ENCODE measurements at regions not wholly inside any gene's neighbourhood (a gene's known extent, or its start where the extent isn't known, plus 50 kb on each side); places are given as distances from the start of the nearest gene placed in this dataset.

DNA sequence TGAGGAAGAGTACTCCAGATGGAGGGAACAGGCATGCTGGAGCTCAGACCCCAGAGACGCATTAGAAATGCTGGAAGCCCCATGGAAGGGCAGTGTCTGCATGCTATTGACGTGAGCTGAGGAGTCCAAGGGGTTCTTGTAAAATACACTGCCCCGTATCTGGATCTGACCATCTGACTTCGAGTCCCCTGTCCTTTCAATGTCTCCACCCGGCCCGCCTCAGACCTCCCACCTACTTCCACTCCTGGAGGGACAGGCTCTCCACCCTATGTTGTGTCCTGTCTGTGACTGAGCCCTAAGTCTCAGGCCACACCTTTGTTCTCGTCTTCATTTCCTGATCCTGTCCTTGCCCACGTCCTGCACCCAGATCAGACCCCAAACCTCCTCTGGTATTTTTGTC is 496.3 kb downstream of the CDH26 start:
- WGBS (ENCODE audit: insufficient coverage): 93% methylated on average over 8 of the region's 8 CpGs

GRCh38 chr20:60455272-60455671 is 497.0 kb downstream of the CDH26 start:
- CTCF ChIA-PET: no interaction called here
- no peaks in the 10 kb centered on the region for H3K36me3 ChIP-seq (ENCODE audit: control insufficient read depth in 4 of 4, insufficient read depth in 4 of 4, low read length in 3 of 4)

More for the DNA sequence above, 496.3 kb downstream of the CDH26 start:
- no peak overlapping the region for H3K4me3 ChIP-seq (ENCODE audit: control insufficient read depth in 1 of 7, extremely low read depth in 1 of 7, insufficient read depth in 4 of 7, low read depth in 2 of 7, low read length in 6 of 7)
- H3K4me1 ChIP-seq (ENCODE audit: control extremely low read depth in 1 of 4, control insufficient read depth in 4 of 4, insufficient read depth in 4 of 4, low read length in 3 of 4): no peaks in the 10 kb centered on the region
- H3K9me3 ChIP-seq (ENCODE audit: control extremely low read depth in 1 of 5, control insufficient read depth in 4 of 5, insufficient read depth in 2 of 5, low read depth in 1 of 5, low read length in 4 of 5): peaks cover 0 to 2% (median 0%) of the 10 kb centered on the region in 5 experiments
- no peaks in the 10 kb centered on the region for H3K36me3 ChIP-seq (ENCODE audit: control insufficient read depth in 4 of 4, insufficient read depth in 4 of 4, low read length in 3 of 4)
- POLR2A ChIA-PET: no interaction called here
- CTCF ChIA-PET: interaction anchor here (1.4 kb wide), 1 partner anchor 244 kb away, joined by 5 read pairs; no protein-coding TSS in a partner anchor
- H3K27me3 ChIP-seq (replicated peaks in 2 of 5; ENCODE audit: control insufficient read depth in 4 of 5, insufficient read depth in 5 of 5, low read length in 4 of 5): peaks cover 0 to 81% (median 17%) of the 10 kb centered on the region in 5 experiments
- no peak overlapping the region for H3K27ac ChIP-seq (ENCODE audit: insufficient read depth in 1 of 2, low read depth in 1 of 2, low read length in 2 of 2, poor library complexity in 1 of 2, severe bottlenecking in 2 of 2)
- DNase-seq: no peak

DNA sequence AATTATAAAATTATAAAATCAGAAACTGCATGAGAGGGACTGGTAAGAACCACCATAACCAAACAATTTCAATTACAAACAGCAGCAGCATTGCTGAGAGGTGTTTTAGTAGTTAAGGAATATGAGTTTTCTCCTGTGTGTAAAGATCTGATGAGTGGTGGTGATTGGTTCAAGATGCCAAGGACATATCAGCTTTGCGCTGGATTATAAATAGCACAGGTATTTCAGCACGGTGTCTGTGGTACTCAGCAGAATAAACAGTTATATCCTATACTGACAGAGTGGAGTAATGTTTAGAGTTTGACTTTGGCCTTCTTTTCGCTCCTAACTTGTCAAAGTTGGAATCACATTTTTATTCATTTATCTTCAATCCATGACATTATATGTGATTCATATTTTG is 501.0 kb downstream of the CDH26 start:
- H3K9me3 ChIP-seq (ENCODE audit: control extremely low read depth in 1 of 5, control insufficient read depth in 4 of 5, insufficient read depth in 2 of 5, low read depth in 1 of 5, low read length in 4 of 5): peaks cover 0 to 15% (median 2%) of the 10 kb centered on the region in 5 experiments
- no peaks in the 10 kb centered on the region for H3K4me1 ChIP-seq (ENCODE audit: control extremely low read depth in 1 of 4, control insufficient read depth in 4 of 4, insufficient read depth in 4 of 4, low read length in 3 of 4)
- 100% methylated on average over 2 of the region's 3 CpGs for WGBS (ENCODE audit: insufficient coverage)
- H3K4me3 ChIP-seq (ENCODE audit: control insufficient read depth in 1 of 7, extremely low read depth in 1 of 7, insufficient read depth in 4 of 7, low read depth in 2 of 7, low read length in 6 of 7): no peak overlapping the region
- no peak overlapping the region for H3K27ac ChIP-seq (ENCODE audit: insufficient read depth in 1 of 2, low read depth in 1 of 2, low read length in 2 of 2, poor library complexity in 1 of 2, severe bottlenecking in 2 of 2)
- CTCF ChIA-PET: no interaction called here
- DNase-seq: no peak
- no peaks in the 10 kb centered on the region for H3K36me3 ChIP-seq (ENCODE audit: control insufficient read depth in 4 of 4, insufficient read depth in 4 of 4, low read length in 3 of 4)
- POLR2A ChIA-PET: no interaction called here
- H3K27me3 ChIP-seq (replicated peaks in 2 of 5; ENCODE audit: control insufficient read depth in 4 of 5, insufficient read depth in 5 of 5, low read length in 4 of 5): peaks cover 0 to 56% (median 13%) of the 10 kb centered on the region in 5 experiments

More at GRCh38 chr20:60455272-60455671, 497.0 kb downstream of the CDH26 start:
- POLR2A ChIA-PET: no interaction called here
- H3K4me3 ChIP-seq (ENCODE audit: control insufficient read depth in 1 of 7, extremely low read depth in 1 of 7, insufficient read depth in 4 of 7, low read depth in 2 of 7, low read length in 6 of 7): no peak overlapping the region
- H3K4me1 ChIP-seq (ENCODE audit: control extremely low read depth in 1 of 4, control insufficient read depth in 4 of 4, insufficient read depth in 4 of 4, low read length in 3 of 4): no peaks in the 10 kb centered on the region
- no peak for DNase-seq
- no peak overlapping the region for H3K27ac ChIP-seq (ENCODE audit: insufficient read depth in 1 of 2, low read depth in 1 of 2, low read length in 2 of 2, poor library complexity in 1 of 2, severe bottlenecking in 2 of 2)
- H3K27me3 ChIP-seq (replicated peaks in 2 of 5; ENCODE audit: control insufficient read depth in 4 of 5, insufficient read depth in 5 of 5, low read length in 4 of 5): peaks cover 0 to 76% (median 16%) of the 10 kb centered on the region in 5 experiments
- WGBS (ENCODE audit: insufficient coverage): 93% methylated on average over 8 of the region's 8 CpGs
- H3K9me3 ChIP-seq (ENCODE audit: control extremely low read depth in 1 of 5, control insufficient read depth in 4 of 5, insufficient read depth in 2 of 5, low read depth in 1 of 5, low read length in 4 of 5): no peaks in the 10 kb centered on the region

DNA sequence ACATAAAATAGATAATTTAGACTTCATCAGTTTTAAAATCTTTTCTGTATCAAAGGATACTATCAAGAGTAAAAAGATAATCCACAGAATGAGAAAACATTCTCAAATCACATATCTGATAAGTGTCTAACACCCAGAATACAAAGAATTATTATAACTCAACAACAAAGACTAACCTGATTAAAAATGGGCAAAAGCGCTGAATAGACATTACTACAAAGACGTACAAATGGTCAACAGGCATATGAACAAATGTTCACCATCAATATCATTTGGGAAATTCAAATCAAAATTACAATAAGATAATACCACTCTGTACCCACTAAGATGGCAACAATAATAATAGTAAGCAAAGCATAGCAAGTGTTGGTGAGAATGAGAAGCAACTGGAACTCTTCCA is 503.8 kb downstream of the CDH26 start:
- WGBS (ENCODE audit: insufficient coverage): 100% methylated on average over 2 of the region's 2 CpGs
- H3K36me3 ChIP-seq (ENCODE audit: control insufficient read depth in 4 of 4, insufficient read depth in 4 of 4, low read length in 3 of 4): no peaks in the 10 kb centered on the region
- peaks cover 0 to 15% (median 2%) of the 10 kb centered on the region in 5 experiments for H3K9me3 ChIP-seq (ENCODE audit: control extremely low read depth in 1 of 5, control insufficient read depth in 4 of 5, insufficient read depth in 2 of 5, low read depth in 1 of 5, low read length in 4 of 5)
- DNase-seq: no peak
- peaks cover 0 to 49% (median 19%) of the 10 kb centered on the region in 5 experiments for H3K27me3 ChIP-seq (replicated peaks in 2 of 5; ENCODE audit: control insufficient read depth in 4 of 5, insufficient read depth in 5 of 5, low read length in 4 of 5)
- ChIA-PET POLR2A (no interaction called here), CTCF (no interaction called here)
- H3K4me1 ChIP-seq (ENCODE audit: control extremely low read depth in 1 of 4, control insufficient read depth in 4 of 4, insufficient read depth in 4 of 4, low read length in 3 of 4): no peaks in the 10 kb centered on the region
- no peak overlapping the region for H3K4me3 ChIP-seq (ENCODE audit: control insufficient read depth in 1 of 7, extremely low read depth in 1 of 7, insufficient read depth in 4 of 7, low read depth in 2 of 7, low read length in 6 of 7)
- no peak overlapping the region for H3K27ac ChIP-seq (ENCODE audit: insufficient read depth in 1 of 2, low read depth in 1 of 2, low read length in 2 of 2, poor library complexity in 1 of 2, severe bottlenecking in 2 of 2)

- POLR2A ChIA-PET: no interaction called here
- Histone ChIP-seq H3K27me3 (replicated peaks in 2 of 5; ENCODE audit: control insufficient read depth in 4 of 5, insufficient read depth in 5 of 5, low read length in 4 of 5) (peaks cover 0 to 36% (median 16%) of the 10 kb centered on the region in 5 experiments), H3K27ac (ENCODE audit: insufficient read depth in 1 of 2, low read depth in 1 of 2, low read length in 2 of 2, poor library complexity in 1 of 2, severe bottlenecking in 2 of 2) (no peak overlapping the region), H3K4me3 (ENCODE audit: control insufficient read depth in 1 of 7, extremely low read depth in 1 of 7, insufficient read depth in 4 of 7, low read depth in 2 of 7, low read length in 6 of 7) (no peak overlapping the region), H3K4me1 (ENCODE audit: control extremely low read depth in 1 of 4, control insufficient read depth in 4 of 4, insufficient read depth in 4 of 4, low read length in 3 of 4) (no peaks in the 10 kb centered on the region), H3K9me3 (ENCODE audit: control extremely low read depth in 1 of 5, control insufficient read depth in 4 of 5, insufficient read depth in 2 of 5, low read depth in 1 of 5, low read length in 4 of 5) (peaks cover 0 to 15% (median 2%) of the 10 kb centered on the region in 5 experiments), H3K36me3 (ENCODE audit: control insufficient read depth in 4 of 4, insufficient read depth in 4 of 4, low read length in 3 of 4) (no peaks in the 10 kb centered on the region)
- WGBS (ENCODE audit: insufficient coverage): 86% methylated on average over 1 of the region's 2 CpGs
- no peak for DNase-seq
- CTCF ChIA-PET: no interaction called here
Observed at GRCh38 chr20:60463798-60464197, 505.6 kb downstream of the CDH26 start.

DNA sequence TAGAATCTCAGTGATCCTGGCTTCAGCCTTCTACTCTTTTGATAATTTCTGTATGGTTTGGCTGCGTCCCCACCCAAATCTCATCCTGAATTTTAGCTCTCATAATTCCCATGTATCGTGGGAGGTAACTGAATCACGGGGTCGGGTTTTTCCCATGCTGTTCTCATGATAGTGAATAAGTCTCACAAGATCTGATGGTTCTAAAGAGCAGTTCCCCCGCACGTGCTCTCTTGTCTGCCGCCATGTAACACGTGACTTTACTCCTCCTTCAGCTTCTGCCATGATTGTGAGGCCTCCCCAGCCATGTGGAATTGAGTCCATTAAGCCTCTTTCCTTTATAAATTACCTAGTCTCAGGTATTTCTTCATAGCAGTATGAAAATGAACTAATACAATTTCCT is 507.2 kb downstream of the CDH26 start:
- no peak for DNase-seq
- WGBS (ENCODE audit: insufficient coverage): 93% methylated on average over 7 of the region's 8 CpGs
- Histone ChIP-seq H3K27ac (ENCODE audit: insufficient read depth in 1 of 2, low read depth in 1 of 2, low read length in 2 of 2, poor library complexity in 1 of 2, severe bottlenecking in 2 of 2) (no peak overlapping the region), H3K4me1 (ENCODE audit: control extremely low read depth in 1 of 4, control insufficient read depth in 4 of 4, insufficient read depth in 4 of 4, low read length in 3 of 4) (no peaks in the 10 kb centered on the region), H3K9me3 (ENCODE audit: control extremely low read depth in 1 of 5, control insufficient read depth in 4 of 5, insufficient read depth in 2 of 5, low read depth in 1 of 5, low read length in 4 of 5) (peaks cover 0 to 15% (median 2%) of the 10 kb centered on the region in 5 experiments), H3K27me3 (replicated peaks in 2 of 5; ENCODE audit: control insufficient read depth in 4 of 5, insufficient read depth in 5 of 5, low read length in 4 of 5) (peaks cover 0 to 36% (median 16%) of the 10 kb centered on the region in 5 experiments), H3K36me3 (ENCODE audit: control insufficient read depth in 4 of 4, insufficient read depth in 4 of 4, low read length in 3 of 4) (no peaks in the 10 kb centered on the region), H3K4me3 (ENCODE audit: control insufficient read depth in 1 of 7, extremely low read depth in 1 of 7, insufficient read depth in 4 of 7, low read depth in 2 of 7, low read length in 6 of 7) (no peak overlapping the region)
- ChIA-PET CTCF (no interaction called here), POLR2A (no interaction called here)

- no peaks in the 10 kb centered on the region for H3K4me1 ChIP-seq (ENCODE audit: control extremely low read depth in 1 of 4, control insufficient read depth in 4 of 4, insufficient read depth in 4 of 4, low read length in 3 of 4)
Observed at GRCh38 chr20:60465993-60466686, 507.9 kb downstream of the CDH26 start.

More at GRCh38 chr20:60465993-60466686, 507.9 kb downstream of the CDH26 start:
- no peak for DNase-seq
- H3K9me3 ChIP-seq (ENCODE audit: control extremely low read depth in 1 of 5, control insufficient read depth in 4 of 5, insufficient read depth in 2 of 5, low read depth in 1 of 5, low read length in 4 of 5): peaks cover 0 to 11% (median 0%) of the 10 kb centered on the region in 5 experiments
- CTCF ChIA-PET: interaction anchor here (0.5 kb wide), 1 partner anchor 765 kb away, joined by 4 read pairs; no protein-coding TSS in a partner anchor
- peaks cover 0 to 36% (median 17%) of the 10 kb centered on the region in 5 experiments for H3K27me3 ChIP-seq (replicated peaks in 2 of 5; ENCODE audit: control insufficient read depth in 4 of 5, insufficient read depth in 5 of 5, low read length in 4 of 5)
- H3K36me3 ChIP-seq (ENCODE audit: control insufficient read depth in 4 of 4, insufficient read depth in 4 of 4, low read length in 3 of 4): no peaks in the 10 kb centered on the region
- no peak overlapping the region for H3K27ac ChIP-seq (ENCODE audit: insufficient read depth in 1 of 2, low read depth in 1 of 2, low read length in 2 of 2, poor library complexity in 1 of 2, severe bottlenecking in 2 of 2)
- no peak overlapping the region for H3K4me3 ChIP-seq (ENCODE audit: control insufficient read depth in 1 of 7, extremely low read depth in 1 of 7, insufficient read depth in 4 of 7, low read depth in 2 of 7, low read length in 6 of 7)
- 100% methylated on average over 2 of the region's 8 CpGs for WGBS (ENCODE audit: insufficient coverage)
- POLR2A ChIA-PET: interaction anchor here (0.6 kb wide), 1 partner anchor 31 kb away, joined by 3 read pairs; no protein-coding TSS in a partner anchor

Data from common myeloid progenitor, CD34-positive (primary cell).